Small intestine (tissue), 7 donors: ENCODE measurements at regions not wholly inside any gene's neighbourhood (a gene's known extent, or its start where the extent isn't known, plus 50 kb on each side); places are given as distances from the start of the nearest gene placed in this dataset.

Experiments used
- DNase-seq, 2 donors: peaks; one replicate each; pipeline versions ENCODE4 v3.0.0 to v3.0.0-alpha.2; 2013
- FAIRE-seq: peaks from 2 replicates; lab custom pipeline; 2012; peaks lifted over from hg19 to GRCh38; lab: Jason Lieb, UNC
- H3K27ac ChIP-seq, 3 donors: one replicate each; pipeline ENCODE4 v1.5.1; 2013; ENCODE audit warnings: low read length in 2 of 3, mild to moderate bottlenecking in 2 of 3, control low read depth in 1 of 3, inconsistent platforms in 1 of 3, low read depth in 1 of 3, moderate library complexity in 1 of 3
- H3K27me3 ChIP-seq, 3 donors: one replicate each; pipeline ENCODE4 v1.6.1; 2013; ENCODE audit warnings: low read length in 3 of 3, inconsistent platforms in 1 of 3; ENCODE audit not compliant: control insufficient read depth in 3 of 3, insufficient read depth in 3 of 3
- H3K36me3 ChIP-seq, 3 donors: one replicate each; pipeline ENCODE4 v1.6.1; 2013; ENCODE audit warnings: low read length in 3 of 3, inconsistent platforms in 1 of 3, low read depth in 1 of 3, mild to moderate bottlenecking in 1 of 3, moderate library complexity in 1 of 3; ENCODE audit not compliant: control insufficient read depth in 3 of 3, insufficient read depth in 2 of 3
- H3K4me1 ChIP-seq, 3 donors: one replicate each; pipeline ENCODE4 v1.6.1; 2013; ENCODE audit warnings: low read length in 2 of 3, inconsistent platforms in 1 of 3, low read depth in 1 of 3, mild to moderate bottlenecking in 1 of 3, moderate library complexity in 1 of 3; ENCODE audit not compliant: control insufficient read depth in 3 of 3, insufficient read depth in 2 of 3
- H3K4me3 ChIP-seq, 3 donors: one replicate each; pipeline ENCODE4 v1.5.1; 2013; ENCODE audit warnings: low read length in 3 of 3, control low read depth in 1 of 3, inconsistent platforms in 1 of 3, low read depth in 1 of 3, mild to moderate bottlenecking in 1 of 3, moderate library complexity in 1 of 3
- H3K9me3 ChIP-seq, 2 donors: one replicate each; pipeline ENCODE4 v1.6.1; 2013; ENCODE audit warnings: low read depth in 1 of 2, low read length in 1 of 2; ENCODE audit not compliant: control insufficient read depth in 2 of 2, insufficient read depth in 1 of 2
- WGBS, 3 donors: extraction: QIAGEN DNeasy Blood & Tissue Kit; methylation state at CpG; one replicate each; pipeline ENCODE4 v1.1.7; 2013; 5-methylcytosine and 5-hydroxymethylcytosine counted together
- donor health status: healthy with polysubstance abuse.
- donor health status: control.
- donor health status: control.
- donor health status: Bipolar disorder and iron deficiency.
- donor health status: healthy.

GRCh38 chr18:41526054-41526453, 429.0 kb upstream of the PIK3C3 start:
- WGBS, 3 donors, result 34 to 48% (median 43%) methylated on average over 1 of the region's 1 CpG
- DNase-seq (no peak), FAIRE-seq (no peak)
- no peak overlapping the region for H3K27ac ChIP-seq
- H3K4me3 ChIP-seq, result no peak overlapping the region
- H3K9me3 ChIP-seq, result no peaks in the 10 kb centered on the region
- H3K4me1 ChIP-seq, result no peaks in the 10 kb centered on the region
- no peaks in the 10 kb centered on the region for H3K27me3 ChIP-seq
- no peaks in the 10 kb centered on the region for H3K36me3 ChIP-seq

- Histone ChIP-seq H3K36me3 (no peaks in the 10 kb centered on the region), H3K4me1 (no peaks in the 10 kb centered on the region), H3K27me3 (no peaks in the 10 kb centered on the region), H3K4me3 (no peak overlapping the region), H3K27ac (no peak overlapping the region), H3K9me3 (no peaks in the 10 kb centered on the region)
- no peak for FAIRE-seq
- WGBS, 3 donors, result 12 to 26% (median 14%) methylated on average over 2 of the region's 2 CpGs
- no peak for DNase-seq
Observed at GRCh38 chr18:41524674-41525470, 430.2 kb upstream of the PIK3C3 start.

GRCh38 chr18:41517142-41517541, 437.9 kb upstream of the PIK3C3 start:
- Histone ChIP-seq H3K4me3 (no peak overlapping the region), H3K27me3 (no peaks in the 10 kb centered on the region), H3K9me3 (no peaks in the 10 kb centered on the region), H3K27ac (no peak overlapping the region), H3K36me3 (no peaks in the 10 kb centered on the region), H3K4me1 (no peaks in the 10 kb centered on the region)
- FAIRE-seq, result no peak
- no peak for DNase-seq

- 68 to 78% (median 78%) methylated on average over 3 of the region's 3 CpGs for WGBS, 3 donors
- H3K27ac ChIP-seq, result no peak overlapping the region
- H3K36me3 ChIP-seq, result no peaks in the 10 kb centered on the region
- H3K4me3 ChIP-seq, result no peak overlapping the region
- DNase-seq, result no peak
- H3K27me3 ChIP-seq, result no peaks in the 10 kb centered on the region
- H3K4me1 ChIP-seq, result no peaks in the 10 kb centered on the region
- FAIRE-seq, result no peak
- no peaks in the 10 kb centered on the region for H3K9me3 ChIP-seq
Observed at GRCh38 chr18:41513438-41513837, 441.6 kb upstream of the PIK3C3 start.

- DNase-seq, result no peak
- no peak overlapping the region for H3K27ac ChIP-seq
- WGBS, 3 donors, result 83 to 84% (median 83%) methylated on average over 3 of the region's 3 CpGs
- no peaks in the 10 kb centered on the region for H3K27me3 ChIP-seq
- no peaks in the 10 kb centered on the region for H3K9me3 ChIP-seq
- no peaks in the 10 kb centered on the region for H3K4me1 ChIP-seq
- no peaks in the 10 kb centered on the region for H3K36me3 ChIP-seq
- no peak overlapping the region for H3K4me3 ChIP-seq
- no peak for FAIRE-seq
Observed at GRCh38 chr18:41504316-41504715, 450.7 kb upstream of the PIK3C3 start.

GRCh38 chr18:41501848-41502247, 453.2 kb upstream of the PIK3C3 start:
- Histone ChIP-seq H3K9me3 (no peaks in the 10 kb centered on the region), H3K27ac (no peak overlapping the region), H3K4me1 (no peaks in the 10 kb centered on the region), H3K36me3 (no peaks in the 10 kb centered on the region), H3K27me3 (no peaks in the 10 kb centered on the region), H3K4me3 (no peak overlapping the region)
- WGBS, 3 donors, result 79 to 90% (median 87%) methylated on average over 3 of the region's 3 CpGs
- DNase-seq (no peak), FAIRE-seq (no peak)

GRCh38 chr18:41499345-41499744, 455.7 kb upstream of the PIK3C3 start:
- Histone ChIP-seq H3K27me3 (no peaks in the 10 kb centered on the region), H3K27ac (no peak overlapping the region), H3K4me1 (no peaks in the 10 kb centered on the region), H3K9me3 (no peaks in the 10 kb centered on the region), H3K4me3 (no peak overlapping the region), H3K36me3 (no peaks in the 10 kb centered on the region)
- DNase-seq, result no peak
- FAIRE-seq, result no peak
- WGBS, 3 donors, result 83 to 85% (median 84%) methylated on average over 1 of the region's 1 CpG

GRCh38 chr18:41490861-41491260, 464.2 kb upstream of the PIK3C3 start:
- no peaks in the 10 kb centered on the region for H3K36me3 ChIP-seq
- FAIRE-seq (no peak), DNase-seq (no peak)
- no peaks in the 10 kb centered on the region for H3K4me1 ChIP-seq
- H3K27me3 ChIP-seq, result no peaks in the 10 kb centered on the region
- H3K4me3 ChIP-seq, result no peak overlapping the region
- H3K9me3 ChIP-seq, result no peaks in the 10 kb centered on the region
- no peak overlapping the region for H3K27ac ChIP-seq
- 56 to 89% (median 73%) methylated on average over 1 of the region's 1 CpG for WGBS, 3 donors

GRCh38 chr18:41486575-41486974, 468.5 kb upstream of the PIK3C3 start:
- no peak for FAIRE-seq
- Histone ChIP-seq H3K36me3 (no peaks in the 10 kb centered on the region), H3K27ac (no peak overlapping the region), H3K4me3 (no peak overlapping the region), H3K9me3 (no peaks in the 10 kb centered on the region), H3K4me1 (no peaks in the 10 kb centered on the region), H3K27me3 (no peaks in the 10 kb centered on the region)
- WGBS, 3 donors, result 41 to 47% (median 43%) methylated on average over 1 of the region's 1 CpG
- DNase-seq, result no peak
